Left cardiac atrium (tissue), 4 donors: ENCODE measurements at regions not wholly inside any gene's neighbourhood (a gene's known extent, or its start where the extent isn't known, plus 50 kb on each side); places are given as distances from the start of the nearest gene placed in this dataset.
"Not testable (repeated sequence)": the region's sequence is repeated elsewhere in the genome, so short reads cannot be mapped to it uniquely, and the experiment has no call there.

Experiments
- ATAC-seq, 2 donors: fragments of 200-7000 bp; cut with Tn5 transposase; one replicate each; pipeline ENCODE4 v1.9.1; 2020; ENCODE audit warnings: mild to moderate bottlenecking in 2 of 2, moderate library complexity in 2 of 2
- DNase-seq: peaks from one replicate; pipeline ENCODE4 v3.0.0-alpha.2; 2020
- intact Hi-C, 2 donors: fragments of 100-400 bp; cut with DNase I; formaldehyde crosslinking; loops; one replicate each; pipeline versions ENCODE4 v1.14.1 to v1.15.1; 2022 to 2023
- donor health status: DM: no; HTN: yes; CAD: no.
- donor health status: DM: no; HTN: yes; CAD: no; lungs with severe emphysema.
- donor health status: DM: yes; HTN: yes; CAD: no.
- donor health status: Dilated cardiomyopathy.

- intact Hi-C loops = no loop called here
- DNase-seq = no peak
- ATAC-seq = no peak
These were observed 75.2 kb upstream of the CITED2 start for GRCh38 chr6:139449611-139450000.

- intact Hi-C loops = no loop called here
These were observed 74.7 kb upstream of the CITED2 start for GRCh38 chr6:139448998-139449610.

GRCh38 chr6:139448051-139448649 is 73.7 kb upstream of the CITED2 start:
- intact Hi-C loops = no loop called here
- DNase-seq (no peak), ATAC-seq (no peak)

More at GRCh38 chr6:139448998-139449610, 74.7 kb upstream of the CITED2 start:
- ATAC-seq = no peak
- no peak for DNase-seq

GRCh38 chr6:139447656-139447975 is 73.2 kb upstream of the CITED2 start:
- ATAC-seq = no peak
- no peak for DNase-seq
- intact Hi-C loops = no loop called here

- no peak for ATAC-seq
- no peak for DNase-seq
- intact Hi-C loops = no loop called here
These were observed 72.6 kb upstream of the CITED2 start for GRCh38 chr6:139446768-139447655.

GRCh38 chr6:139446138-139446715 is 71.8 kb upstream of the CITED2 start:
- intact Hi-C loops = no loop called here
- ATAC-seq (no peak), DNase-seq (no peak)

GRCh38 chr6:139444273-139444787 is 69.9 kb upstream of the CITED2 start:
- DNase-seq, intact Hi-C loops, ATAC-seq: not testable (repeated sequence)

- DNase-seq (no peak), ATAC-seq (no peak)
- intact Hi-C loops = no loop called here
These were observed 69.0 kb upstream of the CITED2 start for GRCh38 chr6:139443231-139444112.

GRCh38 chr6:139442188-139442671 is 67.8 kb upstream of the CITED2 start:
- DNase-seq (no peak), ATAC-seq (no peak)
- intact Hi-C loops = no loop called here

- intact Hi-C loops = no loop called here
- DNase-seq (no peak), ATAC-seq (no peak)
These were observed 64.9 kb upstream of the CITED2 start for GRCh38 chr6:139439349-139439748.

GRCh38 chr6:139438775-139439174 is 64.3 kb upstream of the CITED2 start:
- no peak for ATAC-seq
- intact Hi-C loops = no loop called here
- DNase-seq = no peak

- DNase-seq = no peak
- intact Hi-C loops = no loop called here
- no peak for ATAC-seq
These were observed 62.5 kb upstream of the CITED2 start for GRCh38 chr6:139436957-139437348.

- ATAC-seq (no peak), DNase-seq (no peak)
- intact Hi-C loops = no loop called here
These were observed 61.9 kb upstream of the CITED2 start for GRCh38 chr6:139436200-139436956.

GRCh38 chr6:139433631-139434419 is 59.4 kb upstream of the CITED2 start:
- DNase-seq = no peak
- intact Hi-C loops = no loop called here
- no peak for ATAC-seq

- intact Hi-C loops = no loop called here
- DNase-seq (no peak), ATAC-seq (no peak)
These were observed 57.1 kb upstream of the CITED2 start for GRCh38 chr6:139431602-139431956.

GRCh38 chr6:139430899-139431601 is 56.6 kb upstream of the CITED2 start:
- intact Hi-C loops = no loop called here
- ATAC-seq (no peak), DNase-seq (no peak)

- intact Hi-C loops = no loop called here
- ATAC-seq (no peak), DNase-seq (no peak)
These were observed 55.2 kb upstream of the CITED2 start for GRCh38 chr6:139429580-139430145.
